Liver (tissue), 8 donors: ENCODE measurements at regions not wholly inside any gene's neighbourhood (a gene's known extent, or its start where the extent isn't known, plus 50 kb on each side); places are given as distances from the start of the nearest gene placed in this dataset.

Source experiments
- DNase-seq: peaks from one replicate; pipeline ENCODE4 v3.0.0-alpha.2; 2017; ENCODE audit warnings: low spot score
- H3K27ac ChIP-seq, 2 donors: one replicate each; pipeline ENCODE4 v1.7.0; 2013; ENCODE audit warnings: inconsistent platforms in 2 of 2, low read length in 2 of 2, control low read depth in 1 of 2, low read depth in 1 of 2, mild to moderate bottlenecking in 1 of 2
- H3K27me3 ChIP-seq, 4 donors: one replicate each; pipeline versions ENCODE4 v1.6.1 to v1.7.0; 2013; ENCODE audit warnings: low read length in 3 of 4, inconsistent platforms in 1 of 4, mild to moderate bottlenecking in 1 of 4, moderate library complexity in 1 of 4; ENCODE audit not compliant: control insufficient read depth in 4 of 4, insufficient read depth in 4 of 4
- H3K36me3 ChIP-seq, 4 donors: one replicate each; pipeline versions ENCODE4 v1.6.1 to v1.7.0; 2013; ENCODE audit warnings: low read length in 3 of 4, mild to moderate bottlenecking in 3 of 4, low read depth in 1 of 4, moderate library complexity in 1 of 4; ENCODE audit not compliant: control insufficient read depth in 4 of 4, insufficient read depth in 3 of 4
- H3K4me1 ChIP-seq, 4 donors: one replicate each; pipeline versions ENCODE4 v1.6.1 to v1.7.0; 2013; ENCODE audit warnings: low read length in 3 of 4, mild to moderate bottlenecking in 3 of 4, moderate library complexity in 1 of 4; ENCODE audit not compliant: control insufficient read depth in 4 of 4, insufficient read depth in 4 of 4
- H3K4me3 ChIP-seq, 3 donors: one replicate each; pipeline versions ENCODE4 v1.6.1 to v1.7.0; 2013; ENCODE audit warnings: low read length in 3 of 3, control low read depth in 1 of 3, low read depth in 1 of 3, mild to moderate bottlenecking in 1 of 3
- H3K9ac ChIP-seq, 2 donors: one replicate each; pipeline ENCODE4 v1.7.0; 2013; ENCODE audit warnings: low read length in 2 of 2, mild to moderate bottlenecking in 2 of 2, moderate library complexity in 2 of 2, control low read depth in 1 of 2, low read depth in 1 of 2
- H3K9me3 ChIP-seq, 4 donors: one replicate each; pipeline versions ENCODE4 v1.6.1 to v1.7.0; 2013; ENCODE audit warnings: low read length in 3 of 4; ENCODE audit not compliant: control insufficient read depth in 4 of 4
- EGR1 ChIP-seq, 2 donors: IDR thresholded peaks; 2 replicates each; pipeline ENCODE4 v1.6.1; 2016 to 2018; ENCODE audit warnings: antibody characterized with exemption in 2 of 2, low read depth in 2 of 2
- FOXA1 ChIP-seq: IDR thresholded peaks from 2 replicates; pipeline ENCODE4 v1.6.1; 2016; ENCODE audit warnings: antibody characterized with exemption
- FOXA2 ChIP-seq: IDR thresholded peaks from 2 replicates; pipeline ENCODE4 v1.6.1; 2016; ENCODE audit warnings: antibody characterized with exemption
- GABPA ChIP-seq, 2 donors: IDR thresholded peaks in 1 of 2; conservative IDR thresholded peaks in 1 of 2; 2 replicates each; pipeline ENCODE4 v1.6.1; 2016; ENCODE audit warnings: antibody characterized with exemption in 2 of 2, mild to moderate bottlenecking in 1 of 2, moderate library complexity in 1 of 2
- HNF4A ChIP-seq, 2 donors: conservative IDR thresholded peaks; 2 replicates each; pipeline ENCODE4 v1.6.1; 2016; ENCODE audit warnings: antibody characterized with exemption in 2 of 2, mild to moderate bottlenecking in 2 of 2
- HNF4G ChIP-seq: IDR thresholded peaks from 2 replicates; pipeline ENCODE4 v1.6.1; 2016; ENCODE audit warnings: antibody characterized with exemption
- JUND ChIP-seq, 2 donors: IDR thresholded peaks; 2 replicates each; pipeline ENCODE4 v1.6.1; 2016; ENCODE audit warnings: antibody characterized with exemption in 2 of 2
- NR2F2 ChIP-seq: IDR thresholded peaks from 2 replicates; pipeline ENCODE4 v1.6.1; 2016; ENCODE audit warnings: antibody characterized with exemption
- RAD21 ChIP-seq, 2 donors: IDR thresholded peaks; 2 replicates each; pipeline ENCODE4 v1.6.1; 2016; ENCODE audit warnings: antibody characterized with exemption in 2 of 2, mild to moderate bottlenecking in 2 of 2
- RXRA ChIP-seq, 2 donors: IDR thresholded peaks; 2 replicates each; pipeline ENCODE4 v1.6.1; 2017 to 2018; ENCODE audit warnings: antibody characterized with exemption in 2 of 2, mild to moderate bottlenecking in 1 of 2
- SP1 ChIP-seq: IDR thresholded peaks from 2 replicates; pipeline ENCODE4 v1.6.1; 2018; ENCODE audit warnings: antibody characterized with exemption, mild to moderate bottlenecking
- TAF1 ChIP-seq: conservative IDR thresholded peaks from 2 replicates; pipeline ENCODE4 v1.6.1; 2016; ENCODE audit warnings: antibody characterized with exemption, mild to moderate bottlenecking
- YY1 ChIP-seq: IDR thresholded peaks from 2 replicates; pipeline ENCODE4 v1.6.1; 2016; ENCODE audit warnings: antibody characterized with exemption, mild to moderate bottlenecking
- WGBS: extraction: QIAGEN DNeasy Blood & Tissue Kit; methylation state at CpG from one replicate; pipeline ENCODE4 v1.1.7; 2013; 5-methylcytosine and 5-hydroxymethylcytosine counted together
- TF ChIP-seq, protein P1 (sequence below): IDR thresholded peaks from 2 replicates; pipeline ENCODE4 v1.6.1; 2016; ENCODE audit warnings: antibody characterized with exemption
- TF ChIP-seq, protein P2 (sequence below): IDR thresholded peaks from 2 replicates; pipeline ENCODE4 v1.6.1; 2016; ENCODE audit warnings: antibody characterized with exemption
- TF ChIP-seq, protein P3 (sequence below): IDR thresholded peaks from 2 replicates; pipeline ENCODE4 v1.6.1; 2016; ENCODE audit warnings: antibody characterized with exemption, mild to moderate bottlenecking
- TF ChIP-seq, protein P4 (sequence below): fragments of 150-350 bp; IDR thresholded peaks from 2 replicates; pipeline ENCODE4 v1.5.1; 2017; ENCODE audit warnings: improper control_type of control experiment, low read depth, low read length; ENCODE audit not compliant: missing input control
- TF ChIP-seq, protein P5 (sequence below): IDR thresholded peaks from 2 replicates; pipeline ENCODE4 v1.6.1; 2016; ENCODE audit warnings: antibody characterized with exemption
- donor health status: healthy.
- donor health status: healthy.
- donor health status: healthy.
- donor health status: healthy.
- donor health status: healthy.

DNA sequence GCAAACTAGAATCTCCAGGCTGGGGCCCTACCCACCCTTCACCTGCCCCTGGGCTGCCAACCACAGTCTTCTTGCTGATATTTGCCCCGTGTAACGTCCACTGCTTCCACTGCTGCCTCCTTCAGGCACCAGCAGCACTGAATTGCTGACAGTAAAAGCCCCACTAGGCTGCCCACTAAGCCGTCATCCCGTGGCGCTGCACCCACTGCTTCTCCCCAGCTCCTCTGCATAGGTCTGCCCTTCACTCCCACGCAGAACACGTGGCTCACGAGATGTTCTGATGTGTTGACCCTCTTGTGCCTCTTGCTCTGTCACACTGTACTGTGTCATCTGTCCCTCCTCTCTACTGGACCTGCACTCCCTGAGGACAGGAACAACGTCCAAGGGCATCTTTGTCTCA lies 86.3 kb upstream of the HIVEP1 start:
- Histone ChIP-seq H3K4me3 (no peak overlapping the region), H3K27me3 (no peaks in the 10 kb centered on the region), H3K9me3 (no peaks in the 10 kb centered on the region), H3K9ac (no peak overlapping the region), H3K27ac (no peak overlapping the region), H3K4me1 (no peaks in the 10 kb centered on the region), H3K36me3 (no peaks in the 10 kb centered on the region)
- DNase-seq = no peak
- 89% methylated on average over 9 of the region's 9 CpGs for WGBS
- TF ChIP-seq EGR1 (IDR thresholded peaks at IDR 0.05; ENCODE audit: low read depth in 2 of 2) (no peak), RXRA (IDR thresholded peaks at IDR 0.05) (no peak), FOXA2 (no peak), GABPA (IDR thresholded peaks at IDR 0.05 in 1 of 2, conservative IDR thresholded peaks at IDR 0.05 in 1 of 2) (no peak), TAF1 (no peak), SP1 (no peak), HNF4G (no peak), RAD21 (IDR thresholded peaks at IDR 0.05) (no peak), NR2F2 (no peak), YY1 (no peak), HNF4A (conservative IDR thresholded peaks at IDR 0.05) (no peak), FOXA1 (no peak), JUND (IDR thresholded peaks at IDR 0.05) (no peak)
- TF ChIP-seq, protein P1, sequence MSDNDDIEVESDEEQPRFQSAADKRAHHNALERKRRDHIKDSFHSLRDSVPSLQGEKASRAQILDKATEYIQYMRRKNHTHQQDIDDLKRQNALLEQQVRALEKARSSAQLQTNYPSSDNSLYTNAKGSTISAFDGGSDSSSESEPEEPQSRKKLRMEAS = no peak
- TF ChIP-seq, protein P2, sequence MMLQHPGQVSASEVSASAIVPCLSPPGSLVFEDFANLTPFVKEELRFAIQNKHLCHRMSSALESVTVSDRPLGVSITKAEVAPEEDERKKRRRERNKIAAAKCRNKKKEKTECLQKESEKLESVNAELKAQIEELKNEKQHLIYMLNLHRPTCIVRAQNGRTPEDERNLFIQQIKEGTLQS = no peak
- TF ChIP-seq, protein P3, sequence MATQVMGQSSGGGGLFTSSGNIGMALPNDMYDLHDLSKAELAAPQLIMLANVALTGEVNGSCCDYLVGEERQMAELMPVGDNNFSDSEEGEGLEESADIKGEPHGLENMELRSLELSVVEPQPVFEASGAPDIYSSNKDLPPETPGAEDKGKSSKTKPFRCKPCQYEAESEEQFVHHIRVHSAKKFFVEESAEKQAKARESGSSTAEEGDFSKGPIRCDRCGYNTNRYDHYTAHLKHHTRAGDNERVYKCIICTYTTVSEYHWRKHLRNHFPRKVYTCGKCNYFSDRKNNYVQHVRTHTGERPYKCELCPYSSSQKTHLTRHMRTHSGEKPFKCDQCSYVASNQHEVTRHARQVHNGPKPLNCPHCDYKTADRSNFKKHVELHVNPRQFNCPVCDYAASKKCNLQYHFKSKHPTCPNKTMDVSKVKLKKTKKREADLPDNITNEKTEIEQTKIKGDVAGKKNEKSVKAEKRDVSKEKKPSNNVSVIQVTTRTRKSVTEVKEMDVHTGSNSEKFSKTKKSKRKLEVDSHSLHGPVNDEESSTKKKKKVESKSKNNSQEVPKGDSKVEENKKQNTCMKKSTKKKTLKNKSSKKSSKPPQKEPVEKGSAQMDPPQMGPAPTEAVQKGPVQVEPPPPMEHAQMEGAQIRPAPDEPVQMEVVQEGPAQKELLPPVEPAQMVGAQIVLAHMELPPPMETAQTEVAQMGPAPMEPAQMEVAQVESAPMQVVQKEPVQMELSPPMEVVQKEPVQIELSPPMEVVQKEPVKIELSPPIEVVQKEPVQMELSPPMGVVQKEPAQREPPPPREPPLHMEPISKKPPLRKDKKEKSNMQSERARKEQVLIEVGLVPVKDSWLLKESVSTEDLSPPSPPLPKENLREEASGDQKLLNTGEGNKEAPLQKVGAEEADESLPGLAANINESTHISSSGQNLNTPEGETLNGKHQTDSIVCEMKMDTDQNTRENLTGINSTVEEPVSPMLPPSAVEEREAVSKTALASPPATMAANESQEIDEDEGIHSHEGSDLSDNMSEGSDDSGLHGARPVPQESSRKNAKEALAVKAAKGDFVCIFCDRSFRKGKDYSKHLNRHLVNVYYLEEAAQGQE = no peak
- TF ChIP-seq, protein P4, sequence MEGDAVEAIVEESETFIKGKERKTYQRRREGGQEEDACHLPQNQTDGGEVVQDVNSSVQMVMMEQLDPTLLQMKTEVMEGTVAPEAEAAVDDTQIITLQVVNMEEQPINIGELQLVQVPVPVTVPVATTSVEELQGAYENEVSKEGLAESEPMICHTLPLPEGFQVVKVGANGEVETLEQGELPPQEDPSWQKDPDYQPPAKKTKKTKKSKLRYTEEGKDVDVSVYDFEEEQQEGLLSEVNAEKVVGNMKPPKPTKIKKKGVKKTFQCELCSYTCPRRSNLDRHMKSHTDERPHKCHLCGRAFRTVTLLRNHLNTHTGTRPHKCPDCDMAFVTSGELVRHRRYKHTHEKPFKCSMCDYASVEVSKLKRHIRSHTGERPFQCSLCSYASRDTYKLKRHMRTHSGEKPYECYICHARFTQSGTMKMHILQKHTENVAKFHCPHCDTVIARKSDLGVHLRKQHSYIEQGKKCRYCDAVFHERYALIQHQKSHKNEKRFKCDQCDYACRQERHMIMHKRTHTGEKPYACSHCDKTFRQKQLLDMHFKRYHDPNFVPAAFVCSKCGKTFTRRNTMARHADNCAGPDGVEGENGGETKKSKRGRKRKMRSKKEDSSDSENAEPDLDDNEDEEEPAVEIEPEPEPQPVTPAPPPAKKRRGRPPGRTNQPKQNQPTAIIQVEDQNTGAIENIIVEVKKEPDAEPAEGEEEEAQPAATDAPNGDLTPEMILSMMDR = no peak
- TF ChIP-seq, protein P5, sequence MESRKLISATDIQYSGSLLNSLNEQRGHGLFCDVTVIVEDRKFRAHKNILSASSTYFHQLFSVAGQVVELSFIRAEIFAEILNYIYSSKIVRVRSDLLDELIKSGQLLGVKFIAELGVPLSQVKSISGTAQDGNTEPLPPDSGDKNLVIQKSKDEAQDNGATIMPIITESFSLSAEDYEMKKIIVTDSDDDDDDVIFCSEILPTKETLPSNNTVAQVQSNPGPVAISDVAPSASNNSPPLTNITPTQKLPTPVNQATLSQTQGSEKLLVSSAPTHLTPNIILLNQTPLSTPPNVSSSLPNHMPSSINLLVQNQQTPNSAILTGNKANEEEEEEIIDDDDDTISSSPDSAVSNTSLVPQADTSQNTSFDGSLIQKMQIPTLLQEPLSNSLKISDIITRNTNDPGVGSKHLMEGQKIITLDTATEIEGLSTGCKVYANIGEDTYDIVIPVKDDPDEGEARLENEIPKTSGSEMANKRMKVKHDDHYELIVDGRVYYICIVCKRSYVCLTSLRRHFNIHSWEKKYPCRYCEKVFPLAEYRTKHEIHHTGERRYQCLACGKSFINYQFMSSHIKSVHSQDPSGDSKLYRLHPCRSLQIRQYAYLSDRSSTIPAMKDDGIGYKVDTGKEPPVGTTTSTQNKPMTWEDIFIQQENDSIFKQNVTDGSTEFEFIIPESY = no peak

DNA sequence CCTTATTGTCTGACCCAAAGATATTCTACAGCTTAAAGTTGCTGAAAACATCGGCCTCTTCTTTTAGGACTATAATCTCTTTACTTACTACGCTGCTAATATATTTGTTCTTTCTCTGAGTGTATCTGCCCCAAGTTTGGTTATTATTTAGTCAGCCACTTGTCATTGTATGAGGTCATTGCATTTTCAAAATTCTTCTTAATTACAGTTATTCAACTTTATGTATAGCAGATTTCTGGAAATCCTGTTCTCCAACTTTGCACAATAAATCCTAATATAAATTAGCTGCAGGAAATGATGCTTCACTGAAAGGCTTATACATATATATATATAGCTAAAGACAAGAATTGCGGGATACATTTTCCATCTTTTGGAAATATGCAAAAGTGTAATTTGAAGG lies 88.5 kb upstream of the HIVEP1 start:
- H3K27ac ChIP-seq = no peak overlapping the region
- no peak overlapping the region for H3K9ac ChIP-seq
- whole genome bisulfite sequencing = 98% methylated on average over 3 of the region's 3 CpGs
- H3K27me3 ChIP-seq = no peaks in the 10 kb centered on the region
- no peak overlapping the region for H3K4me3 ChIP-seq
- TF ChIP-seq RXRA (IDR thresholded peaks at IDR 0.05) = no peak
- TF ChIP-seq JUND (IDR thresholded peaks at IDR 0.05) = no peak
- TF ChIP-seq, protein P5 = no peak
- no peaks in the 10 kb centered on the region for H3K36me3 ChIP-seq
- no peaks in the 10 kb centered on the region for H3K4me1 ChIP-seq
- no peak for DNase-seq
- H3K9me3 ChIP-seq = no peaks in the 10 kb centered on the region
